ENCODE measurements at regions not wholly inside any gene's neighbourhood (a gene's known extent, or its start where the extent isn't known, plus 50 kb on each side); places are given as distances from the start of the nearest gene placed in this dataset.

- DNase-seq, result no peak
Measured at GRCh38 chr13:78201411-78201810, 282.8 kb upstream of the EDNRB start.

- DNase-seq, result no peak
Measured at GRCh38 chr13:78198821-78199220, 280.2 kb upstream of the EDNRB start.

- DNase-seq, result peak; percentile 60
Measured at GRCh38 chr13:78198419-78198818, 279.8 kb upstream of the EDNRB start.

- DNase-seq, result no peak
Measured at GRCh38 chr13:78197231-78197630, 278.6 kb upstream of the EDNRB start.

GRCh38 chr13:78194904-78195639 is 276.4 kb upstream of the EDNRB start:
- DNase-seq, result no peak

- DNase-seq, result no peak
Measured at GRCh38 chr13:78193846-78194245, 275.2 kb upstream of the EDNRB start.

GRCh38 chr13:78192716-78193115 is 274.1 kb upstream of the EDNRB start:
- DNase-seq, result no peak

- no peak for DNase-seq
Measured at GRCh38 chr13:78190296-78190695, 271.7 kb upstream of the EDNRB start.

- DNase-seq, result no peak
Measured at GRCh38 chr13:78187781-78188180, 269.1 kb upstream of the EDNRB start.

- no peak for DNase-seq
Measured at GRCh38 chr13:78185700-78186099, 267.1 kb upstream of the EDNRB start.

- no peak for DNase-seq
Measured at GRCh38 chr13:78183732-78184131, 265.1 kb upstream of the EDNRB start.

- DNase-seq, result no peak
Measured at GRCh38 chr13:78182813-78183212, 264.2 kb upstream of the EDNRB start.

GRCh38 chr13:78177306-78177705 is 258.7 kb upstream of the EDNRB start:
- no peak for DNase-seq

- no peak for DNase-seq
Measured at GRCh38 chr13:78176880-78177279, 258.2 kb upstream of the EDNRB start.

- no peak for DNase-seq
Measured at GRCh38 chr13:78169386-78169785, 250.8 kb upstream of the EDNRB start.

- DNase-seq, result no peak
Measured at GRCh38 chr13:78168981-78169380, 250.3 kb upstream of the EDNRB start.

GRCh38 chr13:78161266-78161665 is 242.6 kb upstream of the EDNRB start:
- DNase-seq, result no peak

- no peak for DNase-seq
Measured at GRCh38 chr13:78160793-78161192, 242.2 kb upstream of the EDNRB start.

GRCh38 chr13:78152415-78152814 is 233.8 kb upstream of the EDNRB start:
- DNase-seq, result no peak

GRCh38 chr13:78147905-78148304 is 229.3 kb upstream of the EDNRB start:
- no peak for DNase-seq

- no peak for DNase-seq
Measured at GRCh38 chr13:78145276-78145675, 226.6 kb upstream of the EDNRB start.

GRCh38 chr13:78139765-78140164 is 221.1 kb upstream of the EDNRB start:
- no peak for DNase-seq

GRCh38 chr13:78138756-78139155 is 220.1 kb upstream of the EDNRB start:
- DNase-seq, result no peak

- peak; percentile 21 for DNase-seq
Measured at GRCh38 chr13:78137404-78138142, 218.9 kb upstream of the EDNRB start.

- no peak for DNase-seq
Measured at GRCh38 chr13:78136966-78137365, 218.3 kb upstream of the EDNRB start.
